ENCODE measurements at regions not wholly inside any gene's neighbourhood (a gene's known extent, or its start where the extent isn't known, plus 50 kb on each side); places are given as distances from the start of the nearest gene placed in this dataset.

GRCh38 chr14:81669308-81669707, 135.7 kb upstream of the SEL1L start:
- no peak for DNase-seq (ENCODE audit: low spot score)

- no peak for DNase-seq (ENCODE audit: low spot score)
Measured at GRCh38 chr14:81673930-81674329, 140.3 kb upstream of the SEL1L start.

GRCh38 chr14:81676395-81676794, 142.7 kb upstream of the SEL1L start:
- no peak for DNase-seq (ENCODE audit: low spot score)

GRCh38 chr14:81676879-81677278, 143.2 kb upstream of the SEL1L start:
- no peak for DNase-seq (ENCODE audit: low spot score)

- DNase-seq (ENCODE audit: low spot score) = no peak
Measured at GRCh38 chr14:81677736-81678135, 144.1 kb upstream of the SEL1L start.

GRCh38 chr14:81679226-81679625, 145.6 kb upstream of the SEL1L start:
- DNase-seq (ENCODE audit: low spot score) = no peak

GRCh38 chr14:81681541-81681940, 147.9 kb upstream of the SEL1L start:
- no peak for DNase-seq (ENCODE audit: low spot score)

- no peak for DNase-seq (ENCODE audit: low spot score)
Measured at GRCh38 chr14:81682134-81682533, 148.5 kb upstream of the SEL1L start.

GRCh38 chr14:81682701-81683100, 149.0 kb upstream of the SEL1L start:
- DNase-seq (ENCODE audit: low spot score) = no peak

- peak; percentile 17 for DNase-seq (ENCODE audit: low spot score)
Measured at GRCh38 chr14:81684696-81685095, 151.0 kb upstream of the SEL1L start.

GRCh38 chr14:81686512-81686911, 152.9 kb upstream of the SEL1L start:
- no peak for DNase-seq (ENCODE audit: low spot score)

- no peak for DNase-seq (ENCODE audit: low spot score)
Measured at GRCh38 chr14:81691931-81692330, 158.3 kb upstream of the SEL1L start.

GRCh38 chr14:81694419-81694818, 160.8 kb upstream of the SEL1L start:
- no peak for DNase-seq (ENCODE audit: low spot score)

GRCh38 chr14:81709681-81710080, 176.0 kb upstream of the SEL1L start:
- no peak for DNase-seq (ENCODE audit: low spot score)

- DNase-seq (ENCODE audit: low spot score) = peak; percentile 56
Measured at GRCh38 chr14:81710232-81710845, 176.7 kb upstream of the SEL1L start.

GRCh38 chr14:81715731-81716130, 182.1 kb upstream of the SEL1L start:
- no peak for DNase-seq (ENCODE audit: low spot score)

- DNase-seq (ENCODE audit: low spot score) = no peak
Measured at GRCh38 chr14:81716953-81717352, 183.3 kb upstream of the SEL1L start.

GRCh38 chr14:81723956-81724355, 190.3 kb upstream of the SEL1L start:
- DNase-seq (ENCODE audit: low spot score) = no peak

GRCh38 chr14:81727218-81727617, 193.6 kb upstream of the SEL1L start:
- peak; percentile 48 for DNase-seq (ENCODE audit: low spot score)

- DNase-seq (ENCODE audit: low spot score) = peak; percentile 59
Measured at GRCh38 chr14:81728447-81728846, 194.8 kb upstream of the SEL1L start.

GRCh38 chr14:81729622-81730021, 196.0 kb upstream of the SEL1L start:
- DNase-seq (ENCODE audit: low spot score) = no peak

- no peak for DNase-seq (ENCODE audit: low spot score)
Measured at GRCh38 chr14:81737938-81738337, 204.3 kb upstream of the SEL1L start.

GRCh38 chr14:81738946-81739659, 205.4 kb upstream of the SEL1L start:
- no peak for DNase-seq (ENCODE audit: low spot score)

- DNase-seq (ENCODE audit: low spot score) = no peak
Measured at GRCh38 chr14:81743605-81744004, 210.0 kb upstream of the SEL1L start.
